Ovary (tissue), 7 donors: ENCODE measurements at regions not wholly inside any gene's neighbourhood (a gene's known extent, or its start where the extent isn't known, plus 50 kb on each side); places are given as distances from the start of the nearest gene placed in this dataset.

Experiments used
- DNase-seq, 5 donors: peaks; one replicate each; pipeline ENCODE4 v3.0.0-alpha.2; 2019 to 2020
- H3K27ac ChIP-seq, 2 donors: fragments of 200-600 bp; one replicate each; pipeline versions ENCODE4 v1.5.1 to v1.8.0; 2019 to 2022
- H3K27me3 ChIP-seq: fragments of 200-600 bp; one replicate; pipeline ENCODE4 v1.8.0; 2022
- H3K36me3 ChIP-seq: fragments of 200-600 bp; sonication (generic); one replicate; pipeline ENCODE4 v1.5.1; 2019
- H3K4me1 ChIP-seq: one replicate; pipeline ENCODE4 v1.8.1; 2013; ENCODE audit warnings: mild to moderate bottlenecking, moderate library complexity; ENCODE audit not compliant: insufficient read depth
- H3K4me3 ChIP-seq: fragments of 200-600 bp; sonication (generic); one replicate; pipeline ENCODE4 v1.5.1; 2017
- H3K9me3 ChIP-seq, 2 donors: fragments of 200-600 bp in 1 of 2; sonication (generic) in 1 of 2; one replicate each; pipeline versions ENCODE4 v1.5.1 to v1.8.1; 2013 to 2019; ENCODE audit warnings: mild to moderate bottlenecking in 1 of 2, moderate library complexity in 1 of 2
- CTCF ChIP-seq, 3 donors: fragments of 450-650 bp in 2 of 3; fragments of 200-600 bp in 1 of 3; IDR thresholded peaks; one replicate each; pipeline versions ENCODE4 v1.5.1 to v1.8.0; 2016 to 2022; ENCODE audit warnings: antibody characterized with exemption in 3 of 3, mild to moderate bottlenecking in 1 of 3
- EP300 ChIP-seq: sonication (generic); formaldehyde crosslinking; IDR thresholded peaks from one replicate; pipeline ENCODE4 v1.6.1; 2017; ENCODE audit warnings: antibody characterized with exemption
- POLR2A ChIP-seq: fragments of 450-650 bp; IDR thresholded peaks from one replicate; pipeline ENCODE4 v1.6.1; 2017; ENCODE audit warnings: antibody characterized with exemption, mild to moderate bottlenecking, moderate library complexity
- WGBS, 3 donors: extraction: QIAGEN DNeasy Blood & Tissue Kit in 1 of 3; methylation state at CpG; one replicate each; pipeline versions ENCODE4 v1.1.5 to v1.1.7; 2013 to 2017; 5-methylcytosine and 5-hydroxymethylcytosine counted together
- intact Hi-C, 4 donors: fragments of 100-400 bp; cut with DNase I; formaldehyde crosslinking; loops; one replicate each; pipeline versions ENCODE4 v1.11.0 to v1.15.1; 2022 to 2023
- donor health status: DM: no; HTN: no; CAD: no; lungs with moderate emphysema.
- donor health status: DM: no; HTN: no; CAD: no.
- donor health status: Bipolar disorder and iron deficiency.
- donor health status: DM: no; HTN: no; CAD: no.
- donor health status: DM: yes; HTN: yes; CAD: no.

DNA sequence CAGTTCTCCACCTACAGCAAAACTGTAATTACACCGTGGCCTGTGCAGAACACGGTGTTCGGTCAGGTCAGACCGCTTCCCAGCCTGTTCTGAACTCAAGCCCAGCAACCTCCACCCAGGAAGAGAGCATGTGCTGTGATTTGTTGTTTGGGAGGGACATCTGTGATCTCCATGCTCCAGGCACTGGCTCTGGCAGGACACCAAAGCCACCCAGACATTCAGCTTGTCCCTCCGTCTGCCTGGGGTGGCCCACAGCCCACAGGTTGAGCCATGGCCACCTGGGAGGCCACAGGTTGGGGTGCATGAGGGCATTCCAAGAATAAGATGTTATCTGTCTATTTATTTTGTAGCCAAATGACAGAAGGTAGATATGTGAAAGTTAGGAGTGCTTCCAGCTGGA, 1091.1 kb downstream of the VRK1 start:
- TF ChIP-seq POLR2A (no peak), EP300 (no peak), CTCF (IDR thresholded peaks at IDR 0.05) (no peak)
- no peaks in the 10 kb centered on the region for H3K36me3 ChIP-seq
- DNase-seq: no peak

GRCh38 chr14:97891515-97891914, 1094.3 kb downstream of the VRK1 start:
- intact Hi-C loops: no loop called here
- no peak for DNase-seq
- Histone ChIP-seq H3K27ac (no peak overlapping the region), H3K4me1 (no peaks in the 10 kb centered on the region), H3K36me3 (no peaks in the 10 kb centered on the region), H3K27me3 (no peaks in the 10 kb centered on the region), H3K4me3 (no peak overlapping the region), H3K9me3 (no peaks in the 10 kb centered on the region)
- TF ChIP-seq CTCF (IDR thresholded peaks at IDR 0.05) (no peak), EP300 (no peak), POLR2A (no peak)
- 64 to 72% (median 70%) methylated on average over 2 of the region's 2 CpGs for WGBS, 3 donors

More for the DNA sequence above, 1091.1 kb downstream of the VRK1 start:
- intact Hi-C loops: no loop called here
- Histone ChIP-seq H3K4me1 (no peaks in the 10 kb centered on the region), H3K27me3 (no peaks in the 10 kb centered on the region), H3K4me3 (no peak overlapping the region), H3K9me3 (no peaks in the 10 kb centered on the region), H3K27ac (no peak overlapping the region)
- 86 to 90% (median 88%) methylated on average over 5 of the region's 5 CpGs for WGBS, 3 donors

GRCh38 chr14:97894552-97894951, 1097.4 kb downstream of the VRK1 start:
- H3K36me3 ChIP-seq: no peaks in the 10 kb centered on the region
- H3K9me3 ChIP-seq: no peaks in the 10 kb centered on the region
- no peak overlapping the region for H3K27ac ChIP-seq
- no peak for DNase-seq
- TF ChIP-seq CTCF (IDR thresholded peaks at IDR 0.05) (no peak), POLR2A (no peak), EP300 (no peak)
- intact Hi-C loops: no loop called here
- 88 to 93% (median 93%) methylated on average over 4 of the region's 4 CpGs for WGBS, 3 donors
- H3K4me1 ChIP-seq: no peaks in the 10 kb centered on the region
- no peaks in the 10 kb centered on the region for H3K27me3 ChIP-seq
- no peak overlapping the region for H3K4me3 ChIP-seq

DNA sequence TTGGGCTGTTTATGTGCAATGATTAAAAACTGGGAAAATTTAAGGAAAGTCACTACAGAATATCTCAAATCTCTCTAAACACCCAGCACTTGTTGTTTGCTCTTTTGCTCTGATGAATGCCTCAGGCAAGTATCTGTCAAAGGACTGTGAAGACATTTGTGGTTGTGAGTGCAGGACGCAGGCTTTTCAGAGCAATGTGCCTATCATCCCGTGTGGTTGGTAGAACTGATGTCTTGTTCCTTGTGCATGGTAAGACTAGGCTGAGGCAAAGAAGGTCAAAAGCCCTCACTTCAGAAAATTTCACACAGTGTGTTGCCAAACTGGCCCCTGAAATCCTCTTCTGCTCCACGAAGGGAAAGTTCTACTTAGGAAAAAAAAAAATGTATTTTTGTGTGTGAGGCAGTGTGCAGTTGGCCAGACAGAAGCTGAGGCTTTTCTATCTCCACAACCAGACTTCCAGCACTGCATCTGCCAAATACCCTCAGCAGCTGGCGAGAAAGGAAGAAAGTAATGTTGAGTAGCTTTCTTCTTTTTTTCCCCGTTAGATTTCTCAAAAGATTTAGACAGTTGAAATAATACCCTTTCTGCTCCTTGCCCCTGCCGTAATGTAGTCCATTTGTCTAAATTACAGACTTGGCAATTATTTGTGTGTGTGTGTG, 1103.1 kb downstream of the VRK1 start:
- Histone ChIP-seq H3K4me1 (no peaks in the 10 kb centered on the region), H3K36me3 (no peaks in the 10 kb centered on the region), H3K27me3 (no peaks in the 10 kb centered on the region), H3K9me3 (no peaks in the 10 kb centered on the region), H3K4me3 (no peak overlapping the region), H3K27ac (no peak overlapping the region)
- DNase-seq: no peak
- TF ChIP-seq POLR2A (no peak), CTCF (IDR thresholded peaks at IDR 0.05) (no peak), EP300 (no peak)
- intact Hi-C loops: no loop called here
- WGBS, 3 donors: 35 to 39% (median 36%) methylated on average over 6 of the region's 6 CpGs
